IMR-90 (cell line): ENCODE measurements at regions not wholly inside any gene's neighbourhood (a gene's known extent, or its start where the extent isn't known, plus 50 kb on each side); places are given as distances from the start of the nearest gene placed in this dataset.

Source experiments
- BHLHE40 ChIP-seq: fragments of 150-350 bp; IDR thresholded peaks from 2 replicates; pipeline ENCODE4 v1.6.1; 2016; ENCODE audit warnings: mild to moderate bottlenecking, low read depth, low read length
- CHD1 ChIP-seq: IDR thresholded peaks from 2 replicates; pipeline ENCODE4 v1.6.1; 2012; ENCODE audit warnings: low read depth, low read length, improper control_type of control experiment
- FOS ChIP-seq: fragments of 150-350 bp; IDR thresholded peaks from 2 replicates; pipeline ENCODE4 v1.6.1; 2016; ENCODE audit warnings: low read depth, low read length
- MAFK ChIP-seq: IDR thresholded peaks from 2 replicates; pipeline ENCODE4 v1.6.1; 2012; ENCODE audit warnings: low read depth, low read length, improper control_type of control experiment
- MAZ ChIP-seq: IDR thresholded peaks from 2 replicates; pipeline ENCODE4 v1.6.1; 2012; ENCODE audit warnings: low read depth, mild to moderate bottlenecking, low read length, improper control_type of control experiment, moderate library complexity, borderline replicate concordance
- MXI1 ChIP-seq: IDR thresholded peaks from 2 replicates; pipeline ENCODE4 v1.6.1; 2012; ENCODE audit warnings: low read depth, mild to moderate bottlenecking, low read length, moderate library complexity, borderline replicate concordance
- POLR2A ChIP-seq: IDR thresholded peaks from 2 replicates; pipeline ENCODE4 v1.6.1; 2012; ENCODE audit warnings: mild to moderate bottlenecking, low read depth, low read length
- RAD21 ChIP-seq: IDR thresholded peaks from 2 replicates; pipeline ENCODE4 v1.6.1; 2012; ENCODE audit warnings: low read length, improper control_type of control experiment
- RCOR1 ChIP-seq: IDR thresholded peaks from 2 replicates; pipeline ENCODE4 v1.6.1; 2012; ENCODE audit warnings: mild to moderate bottlenecking, low read length, improper control_type of control experiment; ENCODE audit not compliant: insufficient replicate concordance
- TF ChIP-seq, protein P1 (sequence below): conservative IDR thresholded peaks from 2 replicates; pipeline ENCODE4 v1.5.1; 2012; ENCODE audit warnings: mild to moderate bottlenecking, low read depth, low read length, improper control_type of control experiment
- TF ChIP-seq, protein P2 (sequence below): fragments of 150-350 bp; IDR thresholded peaks from 2 replicates; pipeline ENCODE4 v1.6.1; 2017; ENCODE audit warnings: mild to moderate bottlenecking, antibody characterized with exemption, low read length, low read depth
- TF ChIP-seq, protein P3 (sequence below): fragments of 150-350 bp; IDR thresholded peaks from 2 replicates; pipeline ENCODE4 v1.6.1; 2016; ENCODE audit warnings: low read depth, mild to moderate bottlenecking, low read length, moderate library complexity, borderline replicate concordance

DNA sequence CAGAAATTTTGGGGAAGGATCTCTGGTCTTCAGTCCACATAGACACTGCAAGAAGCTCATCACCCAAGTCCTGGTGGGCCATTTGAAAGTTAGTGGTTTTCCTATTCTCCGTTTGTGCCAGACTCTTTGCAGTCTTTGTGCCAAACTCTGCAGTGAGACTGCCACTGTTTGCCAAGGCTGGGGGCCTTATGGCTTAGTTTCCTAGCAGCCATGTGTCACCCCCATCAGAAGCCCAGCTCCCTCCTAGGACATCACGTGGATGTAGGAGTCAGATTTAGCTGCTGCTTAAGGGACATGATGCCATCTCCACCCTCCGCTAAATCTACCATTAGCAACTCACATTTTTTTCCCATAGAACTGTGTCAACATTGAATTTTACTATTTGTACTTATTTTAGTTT, 220.0 kb downstream of the C11orf91 start:
- TF ChIP-seq RCOR1 (no peak), POLR2A (no peak), BHLHE40 (no peak), MAZ (no peak), RAD21 (no peak), FOS (no peak), MXI1 (no peak), MAFK (no peak), CHD1 (no peak)
- TF ChIP-seq, protein P1, sequence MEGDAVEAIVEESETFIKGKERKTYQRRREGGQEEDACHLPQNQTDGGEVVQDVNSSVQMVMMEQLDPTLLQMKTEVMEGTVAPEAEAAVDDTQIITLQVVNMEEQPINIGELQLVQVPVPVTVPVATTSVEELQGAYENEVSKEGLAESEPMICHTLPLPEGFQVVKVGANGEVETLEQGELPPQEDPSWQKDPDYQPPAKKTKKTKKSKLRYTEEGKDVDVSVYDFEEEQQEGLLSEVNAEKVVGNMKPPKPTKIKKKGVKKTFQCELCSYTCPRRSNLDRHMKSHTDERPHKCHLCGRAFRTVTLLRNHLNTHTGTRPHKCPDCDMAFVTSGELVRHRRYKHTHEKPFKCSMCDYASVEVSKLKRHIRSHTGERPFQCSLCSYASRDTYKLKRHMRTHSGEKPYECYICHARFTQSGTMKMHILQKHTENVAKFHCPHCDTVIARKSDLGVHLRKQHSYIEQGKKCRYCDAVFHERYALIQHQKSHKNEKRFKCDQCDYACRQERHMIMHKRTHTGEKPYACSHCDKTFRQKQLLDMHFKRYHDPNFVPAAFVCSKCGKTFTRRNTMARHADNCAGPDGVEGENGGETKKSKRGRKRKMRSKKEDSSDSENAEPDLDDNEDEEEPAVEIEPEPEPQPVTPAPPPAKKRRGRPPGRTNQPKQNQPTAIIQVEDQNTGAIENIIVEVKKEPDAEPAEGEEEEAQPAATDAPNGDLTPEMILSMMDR: no peak
- TF ChIP-seq, protein P2, sequence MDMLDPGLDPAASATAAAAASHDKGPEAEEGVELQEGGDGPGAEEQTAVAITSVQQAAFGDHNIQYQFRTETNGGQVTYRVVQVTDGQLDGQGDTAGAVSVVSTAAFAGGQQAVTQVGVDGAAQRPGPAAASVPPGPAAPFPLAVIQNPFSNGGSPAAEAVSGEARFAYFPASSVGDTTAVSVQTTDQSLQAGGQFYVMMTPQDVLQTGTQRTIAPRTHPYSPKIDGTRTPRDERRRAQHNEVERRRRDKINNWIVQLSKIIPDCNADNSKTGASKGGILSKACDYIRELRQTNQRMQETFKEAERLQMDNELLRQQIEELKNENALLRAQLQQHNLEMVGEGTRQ: no peak
- TF ChIP-seq, protein P3, sequence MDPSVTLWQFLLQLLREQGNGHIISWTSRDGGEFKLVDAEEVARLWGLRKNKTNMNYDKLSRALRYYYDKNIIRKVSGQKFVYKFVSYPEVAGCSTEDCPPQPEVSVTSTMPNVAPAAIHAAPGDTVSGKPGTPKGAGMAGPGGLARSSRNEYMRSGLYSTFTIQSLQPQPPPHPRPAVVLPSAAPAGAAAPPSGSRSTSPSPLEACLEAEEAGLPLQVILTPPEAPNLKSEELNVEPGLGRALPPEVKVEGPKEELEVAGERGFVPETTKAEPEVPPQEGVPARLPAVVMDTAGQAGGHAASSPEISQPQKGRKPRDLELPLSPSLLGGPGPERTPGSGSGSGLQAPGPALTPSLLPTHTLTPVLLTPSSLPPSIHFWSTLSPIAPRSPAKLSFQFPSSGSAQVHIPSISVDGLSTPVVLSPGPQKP: no peak
